Fibroblast of peridontal ligament (primary cell): ENCODE measurements at regions not wholly inside any gene's neighbourhood (a gene's known extent, or its start where the extent isn't known, plus 50 kb on each side); places are given as distances from the start of the nearest gene placed in this dataset.

ENCODE experiments used
- DNase-seq: peaks from one replicate; pipeline ENCODE4 v3.0.0-alpha.2; 2010; ENCODE audit errors: extremely low read depth

GRCh38 chr13:47829690-47830089 is 171.4 kb downstream of the SUCLA2 start:
- peak; percentile 42 for DNase-seq

GRCh38 chr13:47826471-47826870 is 174.6 kb downstream of the SUCLA2 start:
- DNase-seq = peak; percentile 48

- DNase-seq = no peak
Observed at GRCh38 chr13:47822036-47822435, 179.0 kb downstream of the SUCLA2 start.

- DNase-seq = no peak
Observed at GRCh38 chr13:47816831-47817230, 184.2 kb downstream of the SUCLA2 start.

DNA sequence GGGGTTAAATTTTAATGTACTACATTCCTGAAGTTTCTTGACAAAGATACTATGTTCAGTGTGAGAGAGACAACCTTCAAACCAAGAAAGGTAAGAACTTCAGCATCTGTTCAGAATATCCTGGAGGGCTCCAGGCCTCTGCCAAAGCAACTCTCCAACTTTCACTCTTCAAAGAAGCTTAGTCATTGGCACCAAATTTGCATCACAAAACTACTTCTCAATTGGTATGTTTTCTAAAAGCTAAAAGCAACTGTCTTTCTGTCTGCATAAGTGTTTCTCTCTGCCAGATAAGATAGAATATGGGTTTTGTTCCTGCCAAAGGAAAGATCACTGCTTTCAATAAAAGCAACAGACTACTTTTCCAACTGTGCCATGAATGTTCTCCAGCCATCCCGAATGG is 187.4 kb downstream of the SUCLA2 start:
- DNase-seq = no peak

- no peak for DNase-seq
Observed at GRCh38 chr13:47809411-47809810, 191.7 kb downstream of the SUCLA2 start.

DNA sequence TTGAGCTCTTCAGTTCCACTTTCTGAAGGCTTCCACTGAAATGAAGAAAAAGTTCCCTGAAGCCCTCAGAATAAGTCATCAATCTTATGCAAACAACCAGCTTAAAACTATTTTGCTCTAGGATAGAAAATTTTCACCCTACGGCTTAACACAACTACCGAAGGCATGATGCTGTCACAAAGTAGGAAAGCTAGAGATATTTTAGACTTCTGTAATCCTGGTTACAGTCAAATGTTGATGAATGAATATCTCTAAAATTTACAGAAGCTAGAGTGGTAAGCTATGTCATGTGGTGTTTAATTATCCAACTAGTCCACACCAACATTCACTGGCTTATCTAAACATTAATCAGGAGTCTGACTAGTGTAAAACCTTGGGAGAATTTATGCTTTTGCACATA is 197.9 kb downstream of the SUCLA2 start:
- DNase-seq = no peak

DNA sequence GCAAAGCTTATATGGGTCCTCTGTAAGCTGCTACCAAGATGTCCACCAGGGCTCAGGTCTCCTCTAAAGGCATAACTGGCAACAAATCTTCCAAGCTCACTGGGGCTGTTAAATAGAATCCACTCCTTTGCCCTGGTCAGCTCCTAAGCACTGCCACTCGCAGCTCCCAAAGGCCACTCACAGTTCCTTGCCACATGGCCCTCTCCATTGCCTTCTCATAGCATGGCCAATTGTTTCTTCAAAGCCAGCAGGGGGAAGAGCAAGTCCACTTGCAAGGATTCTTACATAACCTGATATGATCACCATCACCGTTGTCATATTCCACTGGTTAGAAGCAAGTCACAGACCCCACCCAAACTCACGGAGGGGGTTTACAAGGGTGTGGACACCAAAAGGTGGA is 199.5 kb downstream of the SUCLA2 start:
- DNase-seq = no peak

- no peak for DNase-seq
Observed at GRCh38 chr13:47800593-47800992, 200.5 kb downstream of the SUCLA2 start.

DNA sequence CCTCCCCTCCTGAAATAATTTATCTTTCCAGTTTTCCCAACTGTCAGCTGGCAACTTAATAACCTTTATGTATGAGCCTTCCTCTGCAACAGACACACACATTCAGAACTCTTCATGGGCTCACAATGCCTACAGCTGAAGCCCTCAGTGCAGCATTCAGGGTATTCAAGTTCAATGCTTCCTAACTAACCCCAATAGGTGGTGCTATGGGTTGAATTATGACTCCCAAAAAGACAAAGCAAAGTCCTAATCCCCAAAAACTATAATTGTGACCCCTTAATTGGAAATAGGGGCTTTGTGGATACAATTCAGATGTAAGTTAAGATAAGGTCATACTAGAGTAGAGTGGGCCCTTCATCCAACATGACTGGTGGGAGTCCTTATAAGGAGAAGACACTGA is 202.2 kb downstream of the SUCLA2 start:
- DNase-seq = peak; percentile 29

DNA sequence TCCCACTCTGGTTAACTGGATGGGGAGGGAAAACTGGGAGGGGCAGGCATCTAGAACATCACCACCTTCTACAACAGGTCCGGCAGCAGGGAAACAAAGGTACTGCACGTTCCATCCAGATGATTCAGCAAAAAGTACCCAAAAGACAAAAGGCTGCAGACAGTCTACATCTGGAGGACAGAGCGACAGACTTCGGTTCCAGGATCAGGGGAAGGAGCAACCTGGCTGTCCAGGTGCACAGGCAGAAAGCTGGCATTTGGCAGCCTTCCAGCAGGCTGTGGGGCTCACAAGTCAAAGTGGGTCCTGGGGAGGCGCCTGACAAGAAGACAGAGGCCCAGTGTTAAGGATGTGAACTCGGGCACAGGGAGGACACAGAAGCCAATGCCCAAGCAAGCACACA is 202.9 kb downstream of the SUCLA2 start:
- no peak for DNase-seq

DNA sequence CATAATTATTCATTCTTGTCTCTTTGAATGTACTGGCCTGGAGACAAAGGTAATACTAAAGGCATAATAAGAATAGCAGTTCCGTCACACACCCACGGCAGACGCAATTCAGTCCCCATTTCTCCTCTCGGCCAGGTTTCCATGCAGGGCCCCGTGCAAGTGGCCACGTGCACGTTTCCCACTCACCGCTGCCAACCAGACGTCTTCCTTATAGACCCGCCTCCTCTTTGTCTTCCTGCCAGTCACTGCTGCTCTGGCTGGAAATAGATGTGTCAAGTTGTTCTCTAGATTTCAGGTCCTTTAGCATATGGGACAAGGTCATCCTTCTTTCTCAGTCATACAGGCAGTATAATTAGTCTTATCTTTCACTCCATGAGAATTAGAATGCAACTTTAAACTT is 204.3 kb downstream of the SUCLA2 start:
- no peak for DNase-seq

GRCh38 chr13:47794963-47795362 is 206.1 kb downstream of the SUCLA2 start:
- peak; percentile 2 for DNase-seq

DNA sequence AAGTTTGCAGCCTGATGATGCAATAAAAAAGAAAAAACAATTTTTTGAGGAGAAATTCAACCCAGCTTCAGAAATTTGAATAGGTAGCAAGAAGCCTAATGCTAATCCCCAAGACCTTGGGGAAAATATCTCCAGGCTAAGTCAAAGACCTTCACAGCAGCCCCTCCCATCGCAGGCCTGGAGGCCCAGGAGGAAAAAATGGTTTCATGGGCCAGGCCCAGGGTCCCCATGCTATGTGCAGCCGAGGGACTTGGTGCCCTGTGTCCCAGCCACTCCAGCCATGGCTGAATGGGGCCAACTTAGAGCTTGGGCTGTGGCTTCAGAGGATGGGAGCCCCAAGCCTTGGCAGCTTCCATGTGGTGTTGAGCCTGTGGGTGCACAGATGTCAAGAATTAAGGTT is 210.3 kb downstream of the SUCLA2 start:
- DNase-seq = no peak

GRCh38 chr13:47788844-47789243 is 212.2 kb downstream of the SUCLA2 start:
- DNase-seq = no peak

DNA sequence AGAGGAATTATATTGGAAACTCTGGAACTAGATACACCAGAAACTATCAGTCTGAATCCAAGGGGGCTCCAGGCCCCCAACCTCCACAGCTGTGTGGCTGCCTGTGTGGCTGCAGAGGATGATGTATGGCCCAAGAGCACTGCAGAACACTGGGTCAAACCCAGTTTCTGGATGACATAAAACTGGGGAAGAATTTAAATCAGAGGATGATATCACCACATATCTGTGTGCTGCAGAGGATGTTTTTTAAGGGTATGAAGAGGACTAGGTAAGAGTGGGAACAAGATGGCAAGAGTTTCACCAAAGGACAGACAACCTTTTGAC is 226.4 kb downstream of the SUCLA2 start:
- no peak for DNase-seq

DNA sequence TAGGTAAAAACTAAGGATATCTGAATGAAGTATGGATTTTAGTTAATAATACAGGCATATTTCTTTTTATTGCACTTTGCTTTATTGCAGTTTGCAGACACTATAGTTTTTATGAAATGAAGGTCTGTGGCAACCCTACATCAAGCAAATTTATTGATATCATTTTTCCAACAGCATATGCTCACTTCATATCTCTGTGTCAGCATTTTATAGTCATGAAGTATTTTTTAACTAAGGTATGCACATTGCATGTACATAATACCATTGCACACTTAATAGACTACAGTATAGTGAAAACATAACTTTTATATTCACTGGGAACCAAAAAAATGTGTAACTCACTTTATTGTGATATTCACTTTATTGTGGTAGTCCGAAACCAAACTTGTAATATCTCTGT is 236.3 kb downstream of the SUCLA2 start:
- DNase-seq = no peak

DNA sequence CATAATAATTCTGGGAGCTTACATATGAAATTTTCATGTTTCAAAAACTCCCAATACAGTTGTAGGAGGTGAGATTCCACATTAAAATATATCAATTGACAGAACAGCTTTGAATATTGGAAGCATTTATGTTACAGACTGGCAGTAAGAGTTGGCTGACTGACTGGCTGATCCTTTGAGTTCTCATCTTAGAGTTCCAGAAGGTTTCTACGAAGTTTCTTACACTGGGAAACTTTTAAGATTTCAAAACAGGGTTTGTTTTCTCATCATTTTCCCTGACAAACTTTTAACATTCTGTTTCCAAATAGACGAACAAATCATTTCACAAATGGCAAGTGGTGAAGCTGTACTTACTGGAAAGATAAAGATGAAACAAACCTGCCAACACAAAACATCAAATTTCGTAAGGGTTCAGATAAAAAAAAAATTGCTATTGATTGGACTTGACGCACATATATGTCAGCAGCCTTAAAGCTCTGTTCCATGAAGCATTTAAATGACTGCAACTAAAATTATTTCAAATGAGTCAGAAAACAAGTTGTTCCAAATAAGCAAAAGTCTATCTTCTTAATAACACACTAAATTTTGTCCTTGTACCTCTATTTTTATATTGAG is 243.5 kb downstream of the SUCLA2 start:
- no peak for DNase-seq

GRCh38 chr13:47747901-47748300 is 253.2 kb downstream of the SUCLA2 start:
- DNase-seq = no peak

DNA sequence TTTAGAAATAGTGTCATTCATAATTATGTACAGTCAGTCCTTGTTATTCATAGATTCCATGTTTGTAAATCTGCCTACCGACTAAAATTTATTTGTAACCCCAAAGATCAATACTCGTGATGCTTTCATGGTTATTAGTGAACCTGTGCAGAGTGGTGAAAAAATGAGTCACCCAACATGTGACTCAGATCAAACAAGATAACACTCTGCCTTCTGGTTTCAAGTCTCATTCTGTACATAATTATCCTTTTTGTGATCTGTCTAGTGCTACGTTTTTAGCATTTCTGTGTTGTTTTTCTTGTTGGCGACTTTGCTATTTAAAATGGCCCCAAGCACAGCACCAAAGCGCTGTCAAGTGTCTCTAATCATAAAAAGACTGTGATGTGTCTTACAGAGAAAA is 274.7 kb downstream of the SUCLA2 start:
- DNase-seq = no peak

- DNase-seq = no peak
Observed at GRCh38 chr13:47723898-47724297, 277.2 kb downstream of the SUCLA2 start.

DNA sequence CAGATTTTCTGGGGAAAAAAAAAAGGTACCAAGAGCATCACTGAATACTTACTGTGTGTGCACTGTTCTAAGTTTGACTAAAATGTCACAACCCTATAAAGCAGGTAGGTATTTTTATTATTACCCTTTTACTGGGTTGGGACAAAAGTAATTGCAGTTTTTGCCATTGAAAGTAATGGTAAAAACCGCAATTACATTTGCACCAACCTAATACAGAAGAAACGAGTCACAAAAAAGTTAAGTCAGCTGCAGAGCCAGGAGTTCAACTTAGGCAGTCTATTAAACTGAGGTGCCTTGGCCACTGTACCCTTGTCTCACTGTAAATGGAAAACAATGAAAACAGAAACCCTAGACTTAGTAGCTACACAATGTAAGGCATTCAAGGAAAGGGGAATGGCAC is 281.9 kb downstream of the SUCLA2 start:
- DNase-seq = no peak

DNA sequence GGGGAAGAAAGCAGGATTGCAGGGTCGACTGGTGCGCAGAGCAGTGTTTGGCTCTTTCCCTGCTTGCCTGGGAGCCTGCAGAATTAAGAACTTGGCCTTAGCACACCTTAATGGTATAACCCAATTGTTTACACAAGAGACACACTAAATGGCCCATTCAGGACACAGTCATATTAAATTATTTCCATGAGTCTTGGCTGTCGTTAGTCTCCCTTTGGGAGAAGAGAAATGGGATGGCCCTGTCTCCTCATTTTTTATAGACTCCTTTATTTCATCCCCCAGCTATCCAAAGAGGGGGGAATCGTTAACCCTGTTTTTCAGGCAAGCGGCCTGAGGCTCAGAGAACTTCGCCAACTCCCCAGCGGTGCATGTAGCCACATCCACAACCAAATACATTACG is 282.5 kb downstream of the SUCLA2 start:
- DNase-seq = no peak

DNA sequence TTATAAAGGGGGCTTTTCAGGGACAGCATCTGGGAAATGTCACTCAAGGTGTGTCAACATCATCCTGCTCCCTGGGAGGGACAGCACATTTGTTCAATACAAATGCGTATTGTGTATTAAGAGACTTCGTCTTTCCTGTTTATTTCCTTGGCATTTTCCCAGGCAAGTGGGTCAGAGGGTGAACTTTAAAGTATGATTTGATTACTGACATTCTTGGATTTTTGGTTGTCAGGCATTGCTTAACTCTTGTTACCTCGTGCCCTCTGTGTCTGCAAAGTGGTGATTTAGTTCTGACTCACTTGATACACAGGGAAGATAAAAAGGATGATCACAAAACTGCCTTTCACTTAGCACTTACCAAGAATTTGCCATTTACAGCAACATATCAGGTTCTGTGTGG is 292.7 kb downstream of the SUCLA2 start:
- DNase-seq = peak; percentile 61

DNA sequence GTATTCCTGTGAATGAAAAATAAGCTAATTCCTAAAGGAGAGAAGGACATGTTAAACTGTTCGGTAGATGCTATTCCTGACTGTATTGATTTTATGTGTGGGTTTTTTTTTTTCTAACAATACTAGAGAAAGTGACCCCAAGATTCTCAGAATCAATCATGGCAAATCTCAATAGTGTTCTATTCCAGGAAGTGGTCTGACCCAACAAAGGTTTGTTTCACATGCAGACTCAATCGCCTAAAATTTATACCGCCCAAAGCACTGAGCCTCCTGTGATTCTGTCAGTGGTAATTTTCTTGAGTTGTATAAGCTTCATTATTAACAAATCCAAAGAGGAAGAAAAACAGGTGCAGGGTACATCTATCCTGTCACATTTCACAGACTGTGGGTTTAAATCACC is 293.7 kb downstream of the SUCLA2 start:
- DNase-seq = no peak
